ENCODE measurements at regions not wholly inside any gene's neighbourhood (a gene's known extent, or its start where the extent isn't known, plus 50 kb on each side); places are given as distances from the start of the nearest gene placed in this dataset.

- TF ChIP-seq RAD21 (conservative IDR thresholded peaks at IDR 0.05 in 1 of 2, IDR thresholded peaks at IDR 0.05 in 1 of 2) (peak; percentile 19 to 22; a peak in 1 of 5 replicates), HDAC2 (IDR thresholded peaks at IDR 0.05) (no peak), CTCF (IDR thresholded peaks at IDR 0.05) (0 out of 3 replicates have a peak, but pooled peaks have one; percentile 8), ATOH8 (CRISPR knock-in tag; IDR thresholded peaks at IDR 0.05; ENCODE audit: low read depth) (no peak)
- ChIA-PET CTCF (no interaction called here), POLR2A (no interaction called here)
- 63% methylated on average over 5 of the region's 5 CpGs for WGBS (ENCODE audit: missing lambda C conversion rate)
- ATAC-seq: peak in 1 of 2 experiments; percentile 52; a peak in 2 of 6 replicates
- peaks cover 20% of the 10 kb centered on the region for H3K4me1 ChIP-seq
- no peak for FAIRE-seq
- H3K9me3 ChIP-seq: peaks cover 16% of the 10 kb centered on the region
- peak in 1 of 2 experiments; percentile 28 for DNase-seq (ENCODE audit: low read depth in 1 of 2, low spot score in 1 of 2)
- peak overlapping the region; percentile 34; the same call in 2 of the 3 replicates for H3K4me2 ChIP-seq
- H3K4me3 ChIP-seq: no peak overlapping the region
- peak overlapping the region in 1 of 2 experiments; percentile 55; a peak in 3 of 6 replicates for H3K27ac ChIP-seq
These were observed 182.9 kb upstream of the DPYD start for GRCh38 chr1:98103617-98104285.

GRCh38 chr1:98102345-98103030 lies 181.7 kb upstream of the DPYD start:
- FAIRE-seq: no peak
- H3K4me1 ChIP-seq: peaks cover 20% of the 10 kb centered on the region
- H3K4me3 ChIP-seq: no peak overlapping the region
- no peak overlapping the region for H3K27ac ChIP-seq
- no peak for ATAC-seq
- TF ChIP-seq ESRRA (IDR thresholded peaks at IDR 0.05; ENCODE audit: borderline replicate concordance, low read length) (no peak), HDAC2 (IDR thresholded peaks at IDR 0.05) (no peak), GATA3 (IDR thresholded peaks at IDR 0.05; ENCODE audit: borderline replicate concordance) (no peak)
- peaks cover 7% of the 10 kb centered on the region for H3K9me3 ChIP-seq
- ChIA-PET CTCF (no interaction called here), POLR2A (no interaction called here)
- no peak overlapping the region for H3K4me2 ChIP-seq
- 92% methylated on average over 4 of the region's 4 CpGs for WGBS (ENCODE audit: missing lambda C conversion rate)
- no peak for DNase-seq (ENCODE audit: low read depth in 1 of 2, low spot score in 1 of 2)

- WGBS (ENCODE audit: missing lambda C conversion rate): 96% methylated on average over 2 of the region's 2 CpGs
- no peak for ATAC-seq
These were observed 180.5 kb upstream of the DPYD start for GRCh38 chr1:98101364-98101763.

GRCh38 chr1:98099501-98099900 lies 178.7 kb upstream of the DPYD start:
- WGBS (ENCODE audit: missing lambda C conversion rate): 76% methylated on average over 3 of the region's 3 CpGs
- H3K9me3 ChIP-seq: no peaks in the 10 kb centered on the region
- CTCF ChIA-PET: no interaction called here
- H3K4me1 ChIP-seq: peaks cover 22% of the 10 kb centered on the region
- FAIRE-seq (no peak), ATAC-seq (no peak), DNase-seq (ENCODE audit: low read depth in 1 of 2, low spot score in 1 of 2) (no peak)
- H3K4me3 ChIP-seq: no peak overlapping the region
- H3K27ac ChIP-seq: no peak overlapping the region
- TF ChIP-seq RARB (CRISPR knock-in tag; IDR thresholded peaks at IDR 0.05) (no peak), SMC3 (IDR thresholded peaks at IDR 0.05) (no peak), GATA3 (IDR thresholded peaks at IDR 0.05; ENCODE audit: borderline replicate concordance) (no peak), EHMT2 (IDR thresholded peaks at IDR 0.05; ENCODE audit: low read depth) (no peak), HES2 (IDR thresholded peaks at IDR 0.05) (no peak), CBX2 (IDR thresholded peaks at IDR 0.05; ENCODE audit: borderline replicate concordance, low read depth) (no peak), TFCP2L1 (CRISPR knock-in tag; IDR thresholded peaks at IDR 0.05) (no peak)
- H3K4me2 ChIP-seq: no peak overlapping the region
- POLR2A ChIA-PET: no interaction called here

More at GRCh38 chr1:98101364-98101763, 180.5 kb upstream of the DPYD start:
- Histone ChIP-seq H3K9me3 (no peaks in the 10 kb centered on the region), H3K4me2 (no peak overlapping the region), H3K4me1 (peaks cover 20% of the 10 kb centered on the region), H3K27ac (no peak overlapping the region), H3K4me3 (no peak overlapping the region)
- no peak for FAIRE-seq
- DNase-seq (ENCODE audit: low read depth in 1 of 2, low spot score in 1 of 2): no peak
- no peak for TF ChIP-seq EP300 (IDR thresholded peaks at IDR 0.05)
- ChIA-PET CTCF (no interaction called here), POLR2A (no interaction called here)
